ENCODE measurements at regions not wholly inside any gene's neighbourhood (a gene's known extent, or its start where the extent isn't known, plus 50 kb on each side); places are given as distances from the start of the nearest gene placed in this dataset.

- TF ChIP-seq TAF1 (IDR thresholded peaks at IDR 0.05; ENCODE audit: control insufficient read depth, extremely low read depth, insufficient read depth, low read length, severe bottlenecking), result no peak
- TF ChIP-seq TFAM (CRISPR knock-in tag; conservative IDR thresholded peaks at IDR 0.05), result no peak
- TF ChIP-seq RNF2 (IDR thresholded peaks at IDR 0.05), result no peak
- TF ChIP-seq NR3C1 (CRISPR knock-in tag; IDR thresholded peaks at IDR 0.05), result no peak
- TF ChIP-seq PML (IDR thresholded peaks at IDR 0.05; ENCODE audit: low read length), result no peak
- no peak for TF ChIP-seq SP2 (IDR thresholded peaks at IDR 0.05; ENCODE audit: extremely low read depth, low read depth, low read length, poor library complexity, severe bottlenecking)
- TF ChIP-seq EP300 (IDR thresholded peaks at IDR 0.05; ENCODE audit: low read length), result no peak
- TF ChIP-seq POLR2AphosphoS5 (IDR thresholded peaks at IDR 0.05; ENCODE audit: control insufficient read depth, insufficient read depth, low read depth, low read length), result no peak
Observed at GRCh38 chr4:75284831-75285230, 229.4 kb downstream of the RCHY1 start.
